ENCODE measurements at regions not wholly inside any gene's neighbourhood (a gene's known extent, or its start where the extent isn't known, plus 50 kb on each side); places are given as distances from the start of the nearest gene placed in this dataset.

DNA sequence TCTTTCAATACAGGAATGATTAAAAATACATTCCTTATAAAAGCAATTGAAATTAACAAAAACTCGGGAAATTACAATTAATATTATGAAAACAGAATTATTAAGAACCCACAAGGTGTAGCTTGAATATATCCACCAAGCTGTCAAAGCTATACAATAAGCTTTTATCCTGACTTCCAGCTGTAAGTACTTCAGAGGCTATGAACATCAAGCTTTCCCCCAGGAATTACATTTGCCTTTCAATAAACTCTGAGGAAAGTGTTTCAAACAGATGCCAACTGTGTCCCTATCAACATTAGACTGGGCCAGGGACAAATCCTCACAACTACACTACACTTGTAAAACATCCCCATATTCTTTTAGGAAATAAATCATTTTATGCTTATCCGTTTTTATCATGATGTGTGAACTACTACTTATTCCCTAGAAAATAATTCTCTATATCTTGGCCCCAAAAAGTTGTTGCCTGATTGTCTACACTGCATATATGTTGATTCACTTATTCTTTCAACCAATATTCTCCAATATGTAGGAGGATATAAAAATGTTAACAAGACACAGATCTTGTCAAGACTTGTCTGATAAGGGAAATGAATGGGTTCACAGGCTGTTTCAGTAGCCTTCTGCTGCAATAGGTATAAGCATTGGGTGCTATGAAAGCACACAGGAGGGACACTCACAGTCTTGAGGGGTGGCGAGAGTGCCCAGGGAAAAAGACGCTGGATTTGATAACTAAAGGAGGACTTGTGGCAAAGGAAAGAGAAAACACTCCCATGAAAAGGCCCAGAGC lies 494.1 kb downstream of the CENPC start:
- DNase-seq (ENCODE audit: extremely low read depth in 1 of 2, low read depth in 1 of 2) = no peak

GRCh38 chr4:67049446-67049845 lies 495.9 kb downstream of the CENPC start:
- DNase-seq (ENCODE audit: extremely low read depth in 1 of 2, low read depth in 1 of 2) = no peak

DNA sequence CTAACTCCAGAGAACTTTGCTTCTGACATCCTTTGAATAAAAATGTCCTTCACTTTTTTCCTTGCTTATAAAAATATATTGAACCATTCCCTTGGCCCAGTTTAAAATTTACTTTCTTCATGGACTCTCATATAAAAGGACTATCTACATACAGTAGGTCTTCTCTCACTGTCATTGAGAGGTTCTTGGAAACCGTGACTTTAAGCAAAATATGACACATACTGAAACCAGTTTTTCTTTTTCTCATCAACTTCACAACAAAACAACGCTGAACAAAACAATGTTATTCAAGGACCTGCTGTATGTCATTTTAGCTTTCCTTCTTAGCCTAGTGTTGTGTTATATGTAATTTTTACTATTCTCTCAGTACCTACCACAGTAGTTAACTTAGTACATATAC lies 496.8 kb downstream of the CENPC start:
- DNase-seq (ENCODE audit: extremely low read depth in 1 of 2, low read depth in 1 of 2) = no peak

DNA sequence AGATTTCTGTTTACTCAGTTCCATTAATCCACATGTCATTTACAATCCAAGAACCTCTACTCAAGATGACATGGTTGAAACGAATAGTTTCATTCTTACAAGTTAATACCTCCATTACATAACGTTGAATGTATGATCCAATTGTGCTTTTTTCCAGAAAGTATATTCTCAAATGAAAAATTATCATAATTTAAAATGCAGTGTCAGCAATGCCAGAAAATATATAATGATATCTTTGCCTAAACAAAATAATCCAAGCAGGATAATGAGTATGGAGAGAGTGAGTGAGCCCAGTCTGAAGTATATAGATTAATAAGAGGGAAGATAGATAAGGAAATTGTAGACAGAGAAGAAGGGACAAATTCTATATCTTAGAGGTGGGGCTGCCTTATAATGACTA lies 505.0 kb downstream of the CENPC start:
- DNase-seq (ENCODE audit: extremely low read depth in 1 of 2, low read depth in 1 of 2) = no peak

- no peak for DNase-seq (ENCODE audit: extremely low read depth in 1 of 2, low read depth in 1 of 2)
Measured at GRCh38 chr4:67038228-67038566, 507.1 kb downstream of the CENPC start.

- DNase-seq (ENCODE audit: extremely low read depth in 1 of 2, low read depth in 1 of 2) = no peak
Measured at GRCh38 chr4:67037504-67038227, 507.6 kb downstream of the CENPC start.

- no peak for DNase-seq (ENCODE audit: extremely low read depth in 1 of 2, low read depth in 1 of 2)
Measured at GRCh38 chr4:67036791-67037190, 508.5 kb downstream of the CENPC start.

DNA sequence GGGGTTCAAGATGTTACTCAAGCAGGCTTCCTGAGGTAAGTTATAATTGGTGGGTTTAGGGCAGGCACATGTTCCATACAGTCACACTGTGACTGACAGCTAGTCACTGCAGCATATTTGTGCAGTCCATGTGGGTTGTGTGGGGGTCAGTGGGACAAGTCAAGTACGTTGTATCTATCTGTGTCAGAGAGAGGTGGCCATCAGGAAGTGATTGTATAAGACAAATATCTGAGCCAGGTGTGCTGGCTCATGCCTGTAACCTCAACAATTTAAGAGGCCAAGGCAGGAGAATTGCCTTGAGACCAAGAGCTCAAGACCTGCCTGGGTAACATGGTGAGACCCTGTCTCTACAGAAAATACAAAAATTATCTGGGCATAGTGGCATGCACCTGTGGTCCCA lies 509.3 kb downstream of the CENPC start:
- DNase-seq (ENCODE audit: extremely low read depth in 1 of 2, low read depth in 1 of 2) = no peak

- DNase-seq (ENCODE audit: extremely low read depth in 1 of 2, low read depth in 1 of 2) = no peak
Measured at GRCh38 chr4:67035501-67035900, 509.8 kb downstream of the CENPC start.

GRCh38 chr4:67030636-67031035 lies 514.7 kb downstream of the CENPC start:
- no peak for DNase-seq (ENCODE audit: extremely low read depth in 1 of 2, low read depth in 1 of 2)

GRCh38 chr4:67020438-67020797 lies 524.9 kb downstream of the CENPC start:
- no peak for DNase-seq (ENCODE audit: extremely low read depth in 1 of 2, low read depth in 1 of 2)

- no peak for DNase-seq (ENCODE audit: extremely low read depth in 1 of 2, low read depth in 1 of 2)
Measured at GRCh38 chr4:67019686-67020437, 525.4 kb downstream of the CENPC start.

DNA sequence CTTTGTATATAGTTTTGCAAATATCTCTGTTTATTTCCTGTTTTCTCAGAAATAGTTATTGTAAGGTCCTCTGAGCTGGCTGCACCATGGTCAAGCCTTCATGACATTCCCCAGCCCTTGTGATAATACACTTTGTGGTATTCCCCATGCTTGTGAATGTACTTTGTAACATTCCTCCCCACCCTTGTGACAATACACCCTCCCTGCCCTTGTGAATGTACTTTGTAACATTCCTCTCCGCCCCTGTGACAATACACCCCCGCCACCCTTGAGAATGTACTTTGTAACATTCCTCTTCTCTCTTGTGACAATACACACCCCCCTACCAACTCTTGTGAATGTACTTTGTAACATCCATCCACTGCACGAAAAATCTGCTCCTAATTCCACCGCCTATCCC lies 530.7 kb downstream of the CENPC start:
- no peak for DNase-seq (ENCODE audit: extremely low read depth in 1 of 2, low read depth in 1 of 2)

GRCh38 chr4:67006791-67007190 lies 538.5 kb downstream of the CENPC start:
- no peak for DNase-seq (ENCODE audit: extremely low read depth in 1 of 2, low read depth in 1 of 2)

DNA sequence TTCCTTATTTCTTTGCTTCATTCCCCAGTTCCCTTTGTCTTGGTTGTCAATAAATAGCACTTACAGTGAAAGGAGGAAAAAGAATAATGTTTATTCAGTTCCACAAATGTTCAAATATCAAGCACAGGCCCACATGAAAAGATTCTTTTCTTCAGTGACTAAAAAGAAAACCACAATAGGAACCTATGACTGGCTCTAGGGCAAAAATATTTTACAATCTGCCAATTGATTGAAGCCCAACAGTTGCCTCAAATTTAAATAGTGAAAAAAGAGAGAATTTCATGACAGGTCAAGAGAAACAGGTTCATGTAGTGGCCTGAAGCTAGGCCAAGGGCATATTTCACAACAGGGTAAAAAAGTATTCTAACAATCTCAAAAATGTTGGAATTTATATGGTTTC lies 553.8 kb downstream of the CENPC start:
- no peak for DNase-seq (ENCODE audit: extremely low read depth in 1 of 2, low read depth in 1 of 2)

GRCh38 chr4:66974665-66975064 lies 570.6 kb downstream of the CENPC start:
- DNase-seq (ENCODE audit: extremely low read depth in 1 of 2, low read depth in 1 of 2) = no peak

GRCh38 chr4:66972087-66972486 lies 573.2 kb downstream of the CENPC start:
- DNase-seq (ENCODE audit: extremely low read depth in 1 of 2, low read depth in 1 of 2) = no peak

DNA sequence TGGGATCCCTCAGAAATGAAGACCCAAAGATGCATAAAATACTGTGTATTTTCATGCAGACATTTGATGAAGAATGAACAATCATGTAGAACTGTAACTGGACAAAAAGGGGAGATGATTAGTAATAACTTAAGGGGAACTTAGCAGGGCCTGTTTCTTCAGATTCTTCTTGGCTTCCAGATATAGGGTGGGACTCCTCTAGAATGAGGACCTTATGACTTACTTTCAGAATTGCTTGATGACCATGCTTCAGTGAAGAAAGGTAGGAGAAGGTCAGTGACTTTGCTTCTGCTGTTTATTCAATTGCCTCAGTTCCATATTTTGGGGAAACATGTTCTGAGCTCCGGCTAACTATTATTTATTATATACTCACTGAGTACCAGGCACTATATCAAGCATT lies 580.8 kb downstream of the CENPC start:
- no peak for DNase-seq (ENCODE audit: extremely low read depth in 1 of 2, low read depth in 1 of 2)

- DNase-seq (ENCODE audit: extremely low read depth in 1 of 2, low read depth in 1 of 2) = no peak
Measured at GRCh38 chr4:66963084-66963483, 582.2 kb downstream of the CENPC start.

GRCh38 chr4:66959207-66959606 lies 586.1 kb downstream of the CENPC start:
- DNase-seq (ENCODE audit: extremely low read depth in 1 of 2, low read depth in 1 of 2) = no peak

DNA sequence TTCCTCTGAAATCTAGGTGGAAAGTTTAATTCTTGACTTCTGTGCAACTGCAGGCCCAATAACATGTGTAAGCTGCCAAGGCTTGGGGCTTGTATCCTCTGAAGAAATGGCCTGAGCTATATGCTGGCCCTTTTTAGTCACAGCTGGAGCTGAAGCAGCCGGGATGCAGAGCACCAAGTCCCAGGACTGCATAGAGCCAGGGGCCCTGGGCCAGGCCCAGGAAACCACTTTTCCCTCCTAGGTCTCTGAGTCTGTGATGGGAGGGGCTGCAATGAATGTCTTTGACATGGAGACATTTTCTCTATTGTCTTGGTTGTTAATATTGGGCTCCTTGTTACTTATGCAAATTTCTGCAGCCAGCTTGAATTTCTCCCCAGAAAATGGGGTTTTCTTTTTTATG lies 588.5 kb downstream of the CENPC start:
- no peak for DNase-seq (ENCODE audit: extremely low read depth in 1 of 2, low read depth in 1 of 2)

DNA sequence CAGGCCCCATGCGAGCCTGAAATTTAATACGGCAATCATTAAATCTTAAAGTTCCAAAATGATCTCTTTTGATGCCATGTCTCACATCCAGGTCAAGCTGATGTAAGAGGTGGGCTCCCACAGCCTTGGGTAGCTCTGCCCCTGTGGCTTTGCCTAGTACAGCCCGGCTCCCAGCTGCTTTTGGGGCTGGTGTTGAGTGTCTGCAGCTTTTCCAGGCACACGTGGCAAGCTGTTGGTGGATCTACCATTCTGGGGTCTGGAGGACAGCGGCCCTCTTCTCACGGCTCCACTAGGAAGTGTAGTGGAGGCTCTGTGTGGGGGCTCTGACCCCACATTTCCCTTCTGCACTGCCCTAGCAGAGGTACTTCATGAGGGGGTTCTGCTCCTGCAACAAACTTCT lies 588.9 kb downstream of the CENPC start:
- no peak for DNase-seq (ENCODE audit: extremely low read depth in 1 of 2, low read depth in 1 of 2)

Data from activated CD8-positive, alpha-beta memory T cell treated with anti-CD3 and anti-CD28 coated beads for 1 hour (primary cell).